ENCODE measurements at regions not wholly inside any gene's neighbourhood (a gene's known extent, or its start where the extent isn't known, plus 50 kb on each side); places are given as distances from the start of the nearest gene placed in this dataset.

- TF ChIP-seq POLR2AphosphoS5 (IDR thresholded peaks at IDR 0.05) (no peak), CTCF (IDR thresholded peaks at IDR 0.05 in 8 of 11, conservative IDR thresholded peaks at IDR 0.05 in 3 of 11) (no peak)
These were observed 155.2 kb upstream of the EEF2KMT start for GRCh38 chr16:5252791-5253190.
